ENCODE measurements at regions not wholly inside any gene's neighbourhood (a gene's known extent, or its start where the extent isn't known, plus 50 kb on each side); places are given as distances from the start of the nearest gene placed in this dataset.

DNA sequence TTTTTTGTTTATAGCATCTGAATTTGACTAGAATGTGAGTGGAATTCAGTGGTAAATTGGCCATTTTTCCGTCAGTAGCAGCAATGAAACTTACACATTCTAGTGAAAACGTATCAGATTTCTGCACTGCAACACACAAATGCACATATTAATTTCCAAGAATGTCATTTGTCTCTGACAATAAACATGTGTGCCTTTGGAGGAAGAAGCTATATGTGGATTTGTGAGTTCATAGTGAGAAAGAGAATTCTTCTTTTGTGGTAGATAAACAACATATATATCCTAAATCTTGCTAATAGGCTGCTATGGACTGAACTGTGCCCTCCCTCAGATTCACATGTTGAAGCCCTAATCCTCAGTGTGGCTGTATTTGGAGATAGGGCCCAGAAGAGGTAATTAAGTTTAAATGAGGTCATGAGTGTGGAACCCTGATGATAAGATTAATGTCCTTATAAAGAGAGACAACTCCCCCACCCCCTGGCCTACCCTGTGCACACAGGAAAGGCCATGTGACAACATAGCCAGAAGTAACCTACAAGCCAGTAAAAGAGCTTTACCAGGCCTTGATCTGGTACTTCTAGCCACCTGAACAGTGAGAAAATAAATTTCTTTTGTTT lies 200.2 kb upstream of the EYA4 start:
- H3K4me3 ChIP-seq = no peak overlapping the region
- TF ChIP-seq, protein P1, sequence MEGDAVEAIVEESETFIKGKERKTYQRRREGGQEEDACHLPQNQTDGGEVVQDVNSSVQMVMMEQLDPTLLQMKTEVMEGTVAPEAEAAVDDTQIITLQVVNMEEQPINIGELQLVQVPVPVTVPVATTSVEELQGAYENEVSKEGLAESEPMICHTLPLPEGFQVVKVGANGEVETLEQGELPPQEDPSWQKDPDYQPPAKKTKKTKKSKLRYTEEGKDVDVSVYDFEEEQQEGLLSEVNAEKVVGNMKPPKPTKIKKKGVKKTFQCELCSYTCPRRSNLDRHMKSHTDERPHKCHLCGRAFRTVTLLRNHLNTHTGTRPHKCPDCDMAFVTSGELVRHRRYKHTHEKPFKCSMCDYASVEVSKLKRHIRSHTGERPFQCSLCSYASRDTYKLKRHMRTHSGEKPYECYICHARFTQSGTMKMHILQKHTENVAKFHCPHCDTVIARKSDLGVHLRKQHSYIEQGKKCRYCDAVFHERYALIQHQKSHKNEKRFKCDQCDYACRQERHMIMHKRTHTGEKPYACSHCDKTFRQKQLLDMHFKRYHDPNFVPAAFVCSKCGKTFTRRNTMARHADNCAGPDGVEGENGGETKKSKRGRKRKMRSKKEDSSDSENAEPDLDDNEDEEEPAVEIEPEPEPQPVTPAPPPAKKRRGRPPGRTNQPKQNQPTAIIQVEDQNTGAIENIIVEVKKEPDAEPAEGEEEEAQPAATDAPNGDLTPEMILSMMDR (IDR thresholded peaks at IDR 0.05) = no peak
- no peak for DNase-seq (ENCODE audit: low spot score)
- H3K27ac ChIP-seq = no peak overlapping the region

DNA sequence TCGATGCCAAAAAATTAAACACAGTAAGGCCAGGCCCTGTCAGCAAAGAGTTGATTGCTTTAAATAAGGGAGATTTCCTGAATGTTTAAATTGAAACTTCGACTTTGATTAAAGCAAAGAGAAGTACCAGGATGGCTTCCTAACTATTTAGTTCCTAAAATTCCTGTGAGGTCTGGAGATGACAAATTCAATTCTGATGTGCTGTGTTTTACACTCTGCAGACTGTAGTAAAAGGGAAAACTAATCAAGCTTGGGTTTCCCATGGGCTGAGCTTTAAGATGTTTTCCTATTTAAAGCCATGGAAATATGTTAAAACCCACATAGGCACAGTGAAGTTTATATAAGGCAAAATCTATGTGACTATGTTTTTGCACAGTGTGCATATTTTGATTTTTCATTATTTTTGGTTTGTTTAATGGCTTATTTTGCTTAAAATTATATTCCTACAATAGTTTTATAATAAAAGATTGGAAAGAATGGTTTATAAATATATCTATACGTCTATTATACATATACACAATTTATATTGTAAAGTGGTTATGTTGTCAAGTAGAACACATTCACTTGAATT lies 198.5 kb upstream of the EYA4 start:
- Histone ChIP-seq H3K27ac (no peak overlapping the region), H3K4me3 (no peak overlapping the region)
- TF ChIP-seq, protein P1 (IDR thresholded peaks at IDR 0.05) = no peak
- DNase-seq (ENCODE audit: low spot score) = no peak

DNA sequence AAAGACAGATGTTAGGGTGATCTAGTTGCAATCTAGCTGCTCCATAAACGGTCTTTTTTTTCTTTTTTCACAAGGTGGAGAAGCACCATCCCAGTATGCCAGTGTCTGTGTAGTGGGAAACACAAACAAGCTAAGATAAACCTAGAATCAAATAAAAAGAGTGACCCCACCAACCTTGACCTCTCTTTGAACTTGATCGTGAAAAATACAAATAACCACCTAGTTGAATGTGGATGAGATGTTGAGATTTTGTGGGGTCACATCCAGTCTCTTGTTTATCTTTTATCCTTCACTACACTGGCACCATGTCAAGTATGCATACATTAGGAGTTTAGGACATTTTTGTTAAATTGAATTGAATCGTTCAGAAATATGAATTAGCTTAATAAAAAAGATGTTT lies 194.6 kb upstream of the EYA4 start:
- no peak for DNase-seq (ENCODE audit: low spot score)
- no peak overlapping the region for H3K4me3 ChIP-seq
- H3K27ac ChIP-seq = no peak overlapping the region
- TF ChIP-seq, protein P1 (IDR thresholded peaks at IDR 0.05) = no peak

DNA sequence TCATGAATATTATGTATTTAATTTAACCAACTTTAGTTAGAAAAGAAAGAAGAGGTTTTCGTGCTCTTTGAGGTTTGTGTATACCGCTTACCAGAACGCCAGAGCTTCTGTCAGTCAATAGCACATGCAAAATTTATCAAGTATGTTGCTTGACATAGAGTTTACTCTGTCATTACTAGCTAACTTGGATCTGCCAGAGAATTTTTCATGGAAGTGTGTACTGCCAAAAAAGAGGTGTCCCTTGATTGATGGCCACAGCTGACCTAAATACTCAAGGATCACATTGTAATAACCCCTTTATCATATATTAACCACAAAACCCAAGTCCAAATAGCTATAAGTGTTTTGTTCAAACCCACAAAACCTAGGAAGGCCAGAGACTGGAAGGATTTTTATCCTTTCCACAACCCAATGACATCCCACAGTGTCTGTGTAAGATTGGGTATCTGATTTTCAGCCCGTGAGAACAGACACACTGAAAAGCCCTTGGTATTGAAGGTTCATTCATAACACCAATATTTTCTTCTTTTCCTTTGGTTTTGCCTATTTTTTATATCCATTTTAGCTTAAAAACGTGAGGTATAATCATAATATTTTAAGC lies 194.0 kb upstream of the EYA4 start:
- TF ChIP-seq, protein P1 (IDR thresholded peaks at IDR 0.05) = no peak

GRCh38 chr6:133047706-133048105 lies 193.5 kb upstream of the EYA4 start:
- no peak for DNase-seq (ENCODE audit: low spot score)
- TF ChIP-seq, protein P1 (IDR thresholded peaks at IDR 0.05) = no peak
- no peak overlapping the region for H3K4me3 ChIP-seq
- no peak overlapping the region for H3K27ac ChIP-seq

More for the DNA sequence above, 194.0 kb upstream of the EYA4 start:
- Histone ChIP-seq H3K4me3 (no peak overlapping the region), H3K27ac (no peak overlapping the region)
- no peak for DNase-seq (ENCODE audit: low spot score)

DNA sequence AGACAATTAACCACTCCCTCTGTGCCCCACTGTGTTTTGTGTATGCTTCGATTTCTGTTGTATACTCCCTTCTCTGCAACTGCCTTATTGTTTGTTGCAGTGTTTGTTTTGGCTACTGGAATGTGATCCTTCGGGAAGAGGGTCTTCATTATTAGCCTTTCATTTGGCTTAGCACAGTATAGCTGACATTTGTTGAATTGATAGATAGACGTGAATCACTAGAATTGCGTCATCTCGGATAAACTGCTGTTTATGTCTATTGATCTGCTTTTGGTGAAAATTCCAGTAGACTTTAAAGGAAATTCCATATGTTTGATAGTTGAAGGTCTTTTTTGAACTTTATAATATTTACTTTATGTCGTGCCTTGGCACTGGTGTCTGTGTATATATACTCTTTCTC lies 189.9 kb upstream of the EYA4 start:
- TF ChIP-seq, protein P1 (IDR thresholded peaks at IDR 0.05) = no peak
- no peak for DNase-seq (ENCODE audit: low spot score)
- H3K4me3 ChIP-seq = no peak overlapping the region
- H3K27ac ChIP-seq = no peak overlapping the region

DNA sequence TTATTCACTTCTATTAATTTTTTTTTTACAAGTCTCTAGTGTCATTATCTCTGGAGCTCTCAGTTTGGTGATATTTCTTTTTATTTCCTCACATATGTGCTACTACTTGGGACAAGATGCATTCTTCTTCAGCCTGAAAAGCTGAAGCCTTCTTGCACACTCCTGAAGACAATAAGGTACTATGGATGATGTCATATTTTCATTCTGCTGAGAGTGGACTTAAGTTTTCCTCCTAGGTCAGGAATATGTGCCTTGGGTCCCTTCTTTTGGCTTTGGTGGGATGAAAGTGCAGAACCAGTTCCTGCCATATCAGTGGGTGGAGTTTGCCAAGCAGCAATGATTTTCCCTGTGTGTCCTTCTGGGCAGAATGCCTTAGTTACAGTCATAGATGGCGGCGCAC lies 188.7 kb upstream of the EYA4 start:
- TF ChIP-seq, protein P1 (IDR thresholded peaks at IDR 0.05) = no peak
- no peak for DNase-seq (ENCODE audit: low spot score)
- Histone ChIP-seq H3K27ac (no peak overlapping the region), H3K4me3 (no peak overlapping the region)

Measured in coronary artery (tissue), 2 donors.